Endodermal cell (in vitro differentiated cells): ENCODE measurements at regions not wholly inside any gene's neighbourhood (a gene's known extent, or its start where the extent isn't known, plus 50 kb on each side); places are given as distances from the start of the nearest gene placed in this dataset.
A peak's percentile ranks its signal among the peaks of the same experiment; 100 is the strongest.

Source experiments
- DNase-seq: peaks from one replicate; pipeline ENCODE4 v3.0.0-alpha.2; 2017
- H3K27ac ChIP-seq: 2 replicates; pipeline ENCODE4 v1.5.1; 2013; ENCODE audit warnings: mild to moderate bottlenecking, low read depth, low read length, moderate library complexity
- H3K27me3 ChIP-seq: 2 replicates; pipeline ENCODE4 v1.6.1; 2013; ENCODE audit warnings: mild to moderate bottlenecking, low read length, moderate library complexity; ENCODE audit not compliant: insufficient read depth, control insufficient read depth, poor library complexity, severe bottlenecking
- H3K36me3 ChIP-seq: 2 replicates; pipeline ENCODE4 v1.7.0; 2013; ENCODE audit warnings: mild to moderate bottlenecking, low read length, moderate library complexity; ENCODE audit not compliant: control insufficient read depth, insufficient read depth
- H3K4me1 ChIP-seq: one replicate; pipeline ENCODE4 v1.7.0; 2013; ENCODE audit warnings: low read length; ENCODE audit not compliant: control insufficient read depth, insufficient read depth
- H3K4me3 ChIP-seq: 2 replicates; pipeline ENCODE4 v1.5.1; 2013; ENCODE audit warnings: mild to moderate bottlenecking, low read length, moderate library complexity
- H3K9ac ChIP-seq: 2 replicates; pipeline ENCODE4 v1.6.1; 2013; ENCODE audit warnings: mild to moderate bottlenecking, low read length, moderate library complexity; ENCODE audit not compliant: poor library complexity, severe bottlenecking; ENCODE audit errors: extremely low read depth
- H3K9me3 ChIP-seq: 2 replicates; pipeline ENCODE4 v1.6.1; 2013; ENCODE audit warnings: mild to moderate bottlenecking, low read length, moderate library complexity; ENCODE audit not compliant: control insufficient read depth
- H3K27ac Mint-ChIP-seq: 2 replicates; pipeline ENCODE4 v1.8.0; 2020; ENCODE audit warnings: mixed read lengths
- H3K27me3 Mint-ChIP-seq: 2 replicates; pipeline ENCODE4 v1.8.0; 2021; ENCODE audit warnings: mild to moderate bottlenecking, mixed read lengths; ENCODE audit not compliant: insufficient read depth
- H3K36me3 Mint-ChIP-seq: 2 replicates; pipeline ENCODE4 v1.8.0; 2020; ENCODE audit warnings: low read depth, mixed read lengths
- H3K4me1 Mint-ChIP-seq: 2 replicates; pipeline ENCODE4 v1.8.0; 2020; ENCODE audit warnings: mixed read lengths
- H3K4me3 Mint-ChIP-seq: 2 replicates; pipeline ENCODE4 v1.8.0; 2020; ENCODE audit warnings: mild to moderate bottlenecking, moderate library complexity, mixed read lengths
- H3K9me3 Mint-ChIP-seq: 2 replicates; pipeline ENCODE4 v1.8.0; 2020; ENCODE audit warnings: mild to moderate bottlenecking, mixed read lengths
- WGBS, 2 experiments: methylation state at CpG; one replicate each; pipeline versions ENCODE4 v1.1.5 to v1.1.7; 2013; ENCODE audit warnings: missing lambda C conversion rate in 2 of 2, mixed read lengths in 1 of 2; ENCODE audit not compliant: insufficient coverage in 1 of 2, insufficient read length in 1 of 2; 5-methylcytosine and 5-hydroxymethylcytosine counted together
- TF ChIP-seq, protein P1 (sequence below): fragments of 200-600 bp; sonication (generic); conservative IDR thresholded peaks from 2 replicates; pipeline ENCODE4 v1.5.0; 2021; ENCODE audit warnings: antibody characterized with exemption, mild to moderate bottlenecking

DNA sequence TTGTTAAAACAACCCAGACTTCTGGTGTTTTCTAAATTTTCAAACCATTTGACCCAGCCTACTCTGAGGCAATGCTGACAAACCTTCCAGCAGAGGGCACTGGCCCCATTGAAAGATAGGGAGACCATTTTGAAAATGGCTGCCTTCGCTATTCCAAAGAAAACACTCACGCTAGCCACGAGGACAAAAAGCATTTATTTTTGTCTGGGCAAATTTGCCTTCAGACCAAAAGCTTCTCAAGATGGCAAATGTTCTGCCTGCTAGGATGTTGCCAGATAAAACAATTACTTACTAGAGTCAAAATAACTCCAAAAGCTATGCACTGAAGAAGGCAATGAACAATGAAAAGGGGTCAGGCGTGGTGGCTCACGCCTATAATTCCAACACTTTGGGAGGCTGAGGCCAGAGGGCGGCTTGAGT, 296.7 kb upstream of the IRX5 start:
- peaks cover 5% of the 10 kb centered on the region for H3K4me1 ChIP-seq
- DNase-seq, result peak; percentile 75
- Mint-ChIP-seq H3K9me3 (no peaks in the 10 kb centered on the region), H3K4me1 (peaks cover 29% of the 10 kb centered on the region), H3K36me3 (no peaks in the 10 kb centered on the region), H3K4me3 (no peak overlapping the region), H3K27me3 (peaks cover 40% of the 10 kb centered on the region), H3K27ac (no peak overlapping the region)
- no peak overlapping the region for H3K27ac ChIP-seq
- WGBS, 2 experiments, result 83 to 93% methylated on average over 6 of the region's 6 CpGs
- no peak overlapping the region for H3K4me3 ChIP-seq
- H3K27me3 ChIP-seq, result no peaks in the 10 kb centered on the region
- H3K9ac ChIP-seq, result no peak overlapping the region
- TF ChIP-seq, protein P1, sequence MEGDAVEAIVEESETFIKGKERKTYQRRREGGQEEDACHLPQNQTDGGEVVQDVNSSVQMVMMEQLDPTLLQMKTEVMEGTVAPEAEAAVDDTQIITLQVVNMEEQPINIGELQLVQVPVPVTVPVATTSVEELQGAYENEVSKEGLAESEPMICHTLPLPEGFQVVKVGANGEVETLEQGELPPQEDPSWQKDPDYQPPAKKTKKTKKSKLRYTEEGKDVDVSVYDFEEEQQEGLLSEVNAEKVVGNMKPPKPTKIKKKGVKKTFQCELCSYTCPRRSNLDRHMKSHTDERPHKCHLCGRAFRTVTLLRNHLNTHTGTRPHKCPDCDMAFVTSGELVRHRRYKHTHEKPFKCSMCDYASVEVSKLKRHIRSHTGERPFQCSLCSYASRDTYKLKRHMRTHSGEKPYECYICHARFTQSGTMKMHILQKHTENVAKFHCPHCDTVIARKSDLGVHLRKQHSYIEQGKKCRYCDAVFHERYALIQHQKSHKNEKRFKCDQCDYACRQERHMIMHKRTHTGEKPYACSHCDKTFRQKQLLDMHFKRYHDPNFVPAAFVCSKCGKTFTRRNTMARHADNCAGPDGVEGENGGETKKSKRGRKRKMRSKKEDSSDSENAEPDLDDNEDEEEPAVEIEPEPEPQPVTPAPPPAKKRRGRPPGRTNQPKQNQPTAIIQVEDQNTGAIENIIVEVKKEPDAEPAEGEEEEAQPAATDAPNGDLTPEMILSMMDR, result peak; percentile 92
- H3K36me3 ChIP-seq, result no peaks in the 10 kb centered on the region
- H3K9me3 ChIP-seq, result no peaks in the 10 kb centered on the region

- no peaks in the 10 kb centered on the region for H3K27me3 ChIP-seq
- H3K4me3 ChIP-seq, result no peak overlapping the region
- no peak overlapping the region for H3K9ac ChIP-seq
- Mint-ChIP-seq H3K27me3 (peaks cover 34% of the 10 kb centered on the region), H3K36me3 (no peaks in the 10 kb centered on the region), H3K4me3 (no peak overlapping the region), H3K27ac (no peak overlapping the region), H3K9me3 (no peaks in the 10 kb centered on the region), H3K4me1 (peaks cover 34% of the 10 kb centered on the region)
- no peak for DNase-seq
- H3K9me3 ChIP-seq, result no peaks in the 10 kb centered on the region
- TF ChIP-seq, protein P1, result no peak
- WGBS, 2 experiments, result 78 to 100% methylated on average over 1 to 13 of the region's 13 CpGs
- H3K4me1 ChIP-seq, result peaks cover 5% of the 10 kb centered on the region
- H3K27ac ChIP-seq, result no peak overlapping the region
- no peaks in the 10 kb centered on the region for H3K36me3 ChIP-seq
Measured at GRCh38 chr16:54632322-54633220, 298.1 kb upstream of the IRX5 start.

- peaks cover 34% of the 10 kb centered on the region for H3K27me3 Mint-ChIP-seq
- no peaks in the 10 kb centered on the region for H3K9me3 Mint-ChIP-seq
- 89 to 95% methylated on average over 4 of the region's 4 CpGs for WGBS, 2 experiments
- H3K27ac Mint-ChIP-seq, result no peak overlapping the region
- H3K36me3 Mint-ChIP-seq, result no peaks in the 10 kb centered on the region
- Histone ChIP-seq H3K9me3 (no peaks in the 10 kb centered on the region), H3K9ac (no peak overlapping the region), H3K27ac (no peak overlapping the region), H3K36me3 (no peaks in the 10 kb centered on the region), H3K27me3 (no peaks in the 10 kb centered on the region), H3K4me1 (peaks cover 11% of the 10 kb centered on the region), H3K4me3 (no peak overlapping the region)
- H3K4me3 Mint-ChIP-seq, result no peak overlapping the region
- DNase-seq, result no peak
- TF ChIP-seq, protein P1, result no peak
- H3K4me1 Mint-ChIP-seq, result peaks cover 39% of the 10 kb centered on the region
Measured at GRCh38 chr16:54631782-54632181, 298.9 kb upstream of the IRX5 start.
